ENCODE measurements at regions not wholly inside any gene's neighbourhood (a gene's known extent, or its start where the extent isn't known, plus 50 kb on each side); places are given as distances from the start of the nearest gene placed in this dataset.
"Not testable (repeated sequence)": the region's sequence is repeated elsewhere in the genome, so short reads cannot be mapped to it uniquely, and the experiment has no call there.

DNA sequence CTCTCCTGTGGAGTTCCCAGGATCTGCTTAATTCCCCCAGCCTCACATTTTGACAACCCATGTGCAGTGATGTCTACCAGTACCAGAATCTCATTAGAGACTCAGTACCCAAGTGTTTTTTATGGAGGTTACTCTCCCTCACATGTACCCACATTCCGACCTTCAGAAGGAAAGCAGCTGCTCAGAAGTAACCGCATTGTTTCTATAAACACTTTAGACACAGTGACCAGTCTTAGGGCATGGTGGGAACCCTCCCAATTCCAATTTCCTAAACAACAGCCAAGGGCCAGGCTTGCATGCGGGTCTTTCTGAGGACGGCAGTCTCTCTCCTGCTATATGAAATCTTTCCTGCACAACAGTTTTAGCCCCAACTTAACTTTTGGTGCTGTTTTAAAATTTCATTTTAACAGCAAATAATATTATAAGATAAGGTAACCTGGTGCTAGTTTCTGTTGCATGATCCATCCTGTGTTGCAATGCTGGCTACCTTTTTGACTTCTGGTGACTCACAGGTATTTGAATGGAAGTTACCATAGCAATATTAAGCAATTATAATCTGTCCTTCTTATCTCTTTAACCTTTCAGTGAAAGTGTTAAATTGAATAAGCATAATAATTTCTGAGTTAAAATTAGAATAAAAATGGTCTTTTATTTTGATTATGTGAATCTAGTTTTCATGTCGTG, 98.3 kb upstream of the THOC3 start:
- TF ChIP-seq EZH2 (IDR thresholded peaks at IDR 0.05; ENCODE audit: borderline replicate concordance, low read depth, low read length, poor library complexity, severe bottlenecking), result not testable (repeated sequence)
- TF ChIP-seq, protein P1, sequence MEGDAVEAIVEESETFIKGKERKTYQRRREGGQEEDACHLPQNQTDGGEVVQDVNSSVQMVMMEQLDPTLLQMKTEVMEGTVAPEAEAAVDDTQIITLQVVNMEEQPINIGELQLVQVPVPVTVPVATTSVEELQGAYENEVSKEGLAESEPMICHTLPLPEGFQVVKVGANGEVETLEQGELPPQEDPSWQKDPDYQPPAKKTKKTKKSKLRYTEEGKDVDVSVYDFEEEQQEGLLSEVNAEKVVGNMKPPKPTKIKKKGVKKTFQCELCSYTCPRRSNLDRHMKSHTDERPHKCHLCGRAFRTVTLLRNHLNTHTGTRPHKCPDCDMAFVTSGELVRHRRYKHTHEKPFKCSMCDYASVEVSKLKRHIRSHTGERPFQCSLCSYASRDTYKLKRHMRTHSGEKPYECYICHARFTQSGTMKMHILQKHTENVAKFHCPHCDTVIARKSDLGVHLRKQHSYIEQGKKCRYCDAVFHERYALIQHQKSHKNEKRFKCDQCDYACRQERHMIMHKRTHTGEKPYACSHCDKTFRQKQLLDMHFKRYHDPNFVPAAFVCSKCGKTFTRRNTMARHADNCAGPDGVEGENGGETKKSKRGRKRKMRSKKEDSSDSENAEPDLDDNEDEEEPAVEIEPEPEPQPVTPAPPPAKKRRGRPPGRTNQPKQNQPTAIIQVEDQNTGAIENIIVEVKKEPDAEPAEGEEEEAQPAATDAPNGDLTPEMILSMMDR (conservative IDR thresholded peaks at IDR 0.05; ENCODE audit: low read depth, low read length), result not testable (repeated sequence)

Measured in A673 (cell line).